ENCODE measurements at regions not wholly inside any gene's neighbourhood (a gene's known extent, or its start where the extent isn't known, plus 50 kb on each side); places are given as distances from the start of the nearest gene placed in this dataset.

- no peaks in the 10 kb centered on the region; the same call in 1 of the 2 replicates for H3K27me3 Mint-ChIP-seq (ENCODE audit: low read depth)
- H3K4me3 Mint-ChIP-seq: no peak overlapping the region
- DNase-seq (ENCODE audit: low spot score) (no peak), ATAC-seq (no peak)
- ChIA-PET POLR2A (no interaction called here), CTCF (interaction anchor here (1.1 to 1.6 kb wide), 3 partner anchors 11 to 127 kb away, joined by 3 to 6 read pairs (median 3); no protein-coding TSS in a partner anchor)
- H3K36me3 Mint-ChIP-seq: no peaks in the 10 kb centered on the region
- H3K4me1 Mint-ChIP-seq: peaks cover 46% of the 10 kb centered on the region
- no peaks in the 10 kb centered on the region for H3K9me3 Mint-ChIP-seq
- H3K27ac Mint-ChIP-seq: no peak overlapping the region
- no peak for TF ChIP-seq EMX1 (CRISPR knock-in tag; IDR thresholded peaks at IDR 0.05)
- no peak for TF ChIP-seq ATF3 (CRISPR knock-in tag; conservative IDR thresholded peaks at IDR 0.05)
- no peak for TF ChIP-seq USF1 (CRISPR knock-in tag; IDR thresholded peaks at IDR 0.05)
- TF ChIP-seq CREM (CRISPR knock-in tag; IDR thresholded peaks at IDR 0.05): no peak
- TF ChIP-seq IRF2 (CRISPR knock-in tag; IDR thresholded peaks at IDR 0.05; ENCODE audit: borderline replicate concordance, low read depth): no peak
- TF ChIP-seq ZNF425 (CRISPR knock-in tag; conservative IDR thresholded peaks at IDR 0.05): no peak
- no peak for TF ChIP-seq STAT6 (CRISPR knock-in tag; conservative IDR thresholded peaks at IDR 0.05; ENCODE audit: low read depth)
- no peak for TF ChIP-seq ATF6 (CRISPR knock-in tag; IDR thresholded peaks at IDR 0.05)
- no peak for TF ChIP-seq ZNF138 (CRISPR knock-in tag; conservative IDR thresholded peaks at IDR 0.05)
- TF ChIP-seq TP53 (CRISPR knock-in tag; IDR thresholded peaks at IDR 0.05): no peak
- no peak for TF ChIP-seq ARID4B (CRISPR knock-in tag; IDR thresholded peaks at IDR 0.05; ENCODE audit: borderline replicate concordance)
- TF ChIP-seq CBFB (CRISPR knock-in tag; IDR thresholded peaks at IDR 0.05; ENCODE audit: low read depth): no peak
- TF ChIP-seq RORB (CRISPR knock-in tag; IDR thresholded peaks at IDR 0.05): no peak
- TF ChIP-seq JAZF1 (CRISPR knock-in tag; IDR thresholded peaks at IDR 0.05): no peak
- TF ChIP-seq SP1 (CRISPR knock-in tag; conservative IDR thresholded peaks at IDR 0.05): no peak
These were observed 175.4 kb downstream of the WSCD1 start for GRCh38 chr17:6245301-6246177.
